Skeletal muscle tissue (tissue), 3 donors: ENCODE measurements at regions not wholly inside any gene's neighbourhood (a gene's known extent, or its start where the extent isn't known, plus 50 kb on each side); places are given as distances from the start of the nearest gene placed in this dataset.
"Not testable (repeated sequence)": the region's sequence is repeated elsewhere in the genome, so short reads cannot be mapped to it uniquely, and the experiment has no call there.

ENCODE experiments used
- H3K27ac ChIP-seq: one replicate; pipeline ENCODE4 v1.7.0; 2013; ENCODE audit warnings: mild to moderate bottlenecking, low read depth, low read length, inconsistent platforms
- H3K27me3 ChIP-seq, 3 donors: one replicate each; pipeline ENCODE4 v1.7.0; 2013; ENCODE audit warnings: low read length in 3 of 3; ENCODE audit not compliant: control insufficient read depth in 3 of 3, insufficient read depth in 3 of 3
- H3K36me3 ChIP-seq, 3 donors: one replicate each; pipeline ENCODE4 v1.7.0; 2013; ENCODE audit warnings: low read length in 3 of 3; ENCODE audit not compliant: control insufficient read depth in 3 of 3, insufficient read depth in 3 of 3
- H3K4me1 ChIP-seq, 3 donors: one replicate each; pipeline ENCODE4 v1.7.0; 2013; ENCODE audit warnings: low read length in 3 of 3, mild to moderate bottlenecking in 3 of 3; ENCODE audit not compliant: control insufficient read depth in 3 of 3, insufficient read depth in 3 of 3
- H3K4me3 ChIP-seq, 3 donors: one replicate each; pipeline ENCODE4 v1.7.0; 2013; ENCODE audit warnings: low read length in 3 of 3
- H3K9ac ChIP-seq, 3 donors: one replicate each; pipeline ENCODE4 v1.7.0; 2013; ENCODE audit warnings: low read length in 3 of 3, mild to moderate bottlenecking in 3 of 3, moderate library complexity in 2 of 3, low read depth in 1 of 3
- H3K9me3 ChIP-seq, 3 donors: one replicate each; pipeline ENCODE4 v1.7.0; 2013; ENCODE audit warnings: low read length in 3 of 3; ENCODE audit not compliant: control insufficient read depth in 3 of 3
- donor health status: Osteomylitis.

- Histone ChIP-seq H3K4me3 (no peak overlapping the region), H3K4me1 (no peaks in the 10 kb centered on the region), H3K9ac (no peak overlapping the region), H3K27ac (no peak overlapping the region), H3K27me3 (no peaks in the 10 kb centered on the region), H3K36me3 (no peaks in the 10 kb centered on the region), H3K9me3 (no peaks in the 10 kb centered on the region)
Observed at GRCh38 chr6:121726596-121726995, 291.1 kb downstream of the GJA1 start.

GRCh38 chr6:121730616-121731015, 295.2 kb downstream of the GJA1 start:
- Histone ChIP-seq H3K27ac (no peak overlapping the region), H3K9ac (no peak overlapping the region), H3K9me3 (no peaks in the 10 kb centered on the region), H3K4me3 (no peak overlapping the region), H3K36me3 (no peaks in the 10 kb centered on the region), H3K27me3 (no peaks in the 10 kb centered on the region), H3K4me1 (no peaks in the 10 kb centered on the region)

GRCh38 chr6:121731381-121731780, 295.9 kb downstream of the GJA1 start:
- no peak overlapping the region for H3K4me3 ChIP-seq
- no peaks in the 10 kb centered on the region for H3K9me3 ChIP-seq
- no peaks in the 10 kb centered on the region for H3K36me3 ChIP-seq
- H3K4me1 ChIP-seq, result no peaks in the 10 kb centered on the region
- H3K27ac ChIP-seq, result no peak overlapping the region
- no peaks in the 10 kb centered on the region for H3K27me3 ChIP-seq
- no peak overlapping the region for H3K9ac ChIP-seq

- no peak overlapping the region for H3K9ac ChIP-seq
- H3K9me3 ChIP-seq, result no peaks in the 10 kb centered on the region
- no peaks in the 10 kb centered on the region for H3K27me3 ChIP-seq
- H3K4me3 ChIP-seq, result no peak overlapping the region
- H3K27ac ChIP-seq, result no peak overlapping the region
- H3K36me3 ChIP-seq, result no peaks in the 10 kb centered on the region
- no peaks in the 10 kb centered on the region for H3K4me1 ChIP-seq
Observed at GRCh38 chr6:121732641-121733040, 297.2 kb downstream of the GJA1 start.

- Histone ChIP-seq H3K9me3 (no peaks in the 10 kb centered on the region), H3K27ac (no peak overlapping the region), H3K9ac (no peak overlapping the region), H3K4me1 (no peaks in the 10 kb centered on the region), H3K27me3 (no peaks in the 10 kb centered on the region), H3K4me3 (no peak overlapping the region), H3K36me3 (no peaks in the 10 kb centered on the region)
Observed at GRCh38 chr6:121733234-121733633, 297.8 kb downstream of the GJA1 start.

- not testable (repeated sequence) for H3K27ac ChIP-seq, H3K4me3 ChIP-seq, H3K4me1 ChIP-seq, H3K9me3 ChIP-seq, H3K36me3 ChIP-seq, H3K27me3 ChIP-seq, H3K9ac ChIP-seq
Observed at GRCh38 chr6:121740188-121740587, 304.7 kb downstream of the GJA1 start.

GRCh38 chr6:121743691-121744090, 308.2 kb downstream of the GJA1 start:
- H3K27ac ChIP-seq, result no peak overlapping the region
- no peaks in the 10 kb centered on the region for H3K9me3 ChIP-seq
- H3K27me3 ChIP-seq, result no peaks in the 10 kb centered on the region
- no peaks in the 10 kb centered on the region for H3K36me3 ChIP-seq
- no peak overlapping the region for H3K9ac ChIP-seq
- H3K4me3 ChIP-seq, result no peak overlapping the region
- no peaks in the 10 kb centered on the region for H3K4me1 ChIP-seq

GRCh38 chr6:121748376-121748775, 312.9 kb downstream of the GJA1 start:
- H3K27ac ChIP-seq, result no peak overlapping the region
- H3K4me1 ChIP-seq, result no peaks in the 10 kb centered on the region
- H3K27me3 ChIP-seq, result no peaks in the 10 kb centered on the region
- no peak overlapping the region for H3K4me3 ChIP-seq
- no peaks in the 10 kb centered on the region for H3K9me3 ChIP-seq
- no peaks in the 10 kb centered on the region for H3K36me3 ChIP-seq
- no peak overlapping the region for H3K9ac ChIP-seq

- Histone ChIP-seq H3K36me3 (no peaks in the 10 kb centered on the region), H3K4me1 (no peaks in the 10 kb centered on the region), H3K27me3 (no peaks in the 10 kb centered on the region), H3K9ac (no peak overlapping the region), H3K4me3 (no peak overlapping the region), H3K9me3 (no peaks in the 10 kb centered on the region), H3K27ac (no peak overlapping the region)
Observed at GRCh38 chr6:121748850-121749249, 313.4 kb downstream of the GJA1 start.

- Histone ChIP-seq H3K27ac (no peak overlapping the region), H3K36me3 (no peaks in the 10 kb centered on the region), H3K9me3 (no peaks in the 10 kb centered on the region), H3K4me1 (no peaks in the 10 kb centered on the region), H3K9ac (no peak overlapping the region), H3K4me3 (no peak overlapping the region), H3K27me3 (no peaks in the 10 kb centered on the region)
Observed at GRCh38 chr6:121755485-121755884, 320.0 kb downstream of the GJA1 start.

- H3K4me1 ChIP-seq, result no peaks in the 10 kb centered on the region
- H3K4me3 ChIP-seq, result no peak overlapping the region
- no peaks in the 10 kb centered on the region for H3K27me3 ChIP-seq
- H3K9me3 ChIP-seq, result no peaks in the 10 kb centered on the region
- no peak overlapping the region for H3K27ac ChIP-seq
- H3K9ac ChIP-seq, result no peak overlapping the region
- no peaks in the 10 kb centered on the region for H3K36me3 ChIP-seq
Observed at GRCh38 chr6:121756666-121757065, 321.2 kb downstream of the GJA1 start.
